SK-N-SH (cell line): ENCODE measurements at regions not wholly inside any gene's neighbourhood (a gene's known extent, or its start where the extent isn't known, plus 50 kb on each side); places are given as distances from the start of the nearest gene placed in this dataset.

Experiments used
- JUND ChIP-seq: IDR thresholded peaks from 2 replicates; pipeline ENCODE4 v1.4.0; 2012
- POLR2AphosphoS5 ChIP-seq: IDR thresholded peaks from 2 replicates; pipeline ENCODE4 v1.6.1; 2012; ENCODE audit warnings: low read depth, low read length
- RAD21 ChIP-seq: IDR thresholded peaks from 2 replicates; pipeline ENCODE4 v1.6.1; 2012; ENCODE audit warnings: mild to moderate bottlenecking, low read length
- RCOR1 ChIP-seq: fragments of 150-350 bp; IDR thresholded peaks from 2 replicates; pipeline ENCODE4 v1.6.1; 2017; ENCODE audit warnings: antibody characterized with exemption, low read length
- TF ChIP-seq, protein P1 (sequence below): fragments of 150-350 bp; IDR thresholded peaks from 2 replicates; pipeline ENCODE4 v1.6.1; 2017; ENCODE audit warnings: antibody characterized with exemption, low read length, low read depth, borderline replicate concordance
- TF ChIP-seq, protein P2 (sequence below): IDR thresholded peaks from 2 replicates; pipeline ENCODE4 v1.4.0; 2012; ENCODE audit warnings: low read depth

DNA sequence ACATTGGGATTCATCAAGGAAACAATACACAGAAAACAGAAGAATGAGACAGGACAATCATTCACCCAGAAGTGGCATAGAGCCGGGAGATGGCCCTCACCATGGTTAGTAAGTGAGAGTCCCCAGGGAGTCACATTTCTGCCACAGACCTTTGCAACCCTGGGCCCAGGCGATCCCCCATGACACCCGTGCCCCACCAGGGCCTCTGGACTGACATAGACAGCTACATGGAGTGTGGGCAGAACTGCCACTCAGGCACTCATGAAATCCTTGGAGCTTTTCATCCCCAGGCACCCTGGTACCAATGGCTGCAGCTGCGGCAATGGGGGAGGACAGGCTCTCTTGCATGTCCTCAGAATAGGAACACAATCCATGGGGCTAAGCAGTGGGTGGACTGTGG is 174.5 kb upstream of the TRPC4 start:
- TF ChIP-seq, protein P1, sequence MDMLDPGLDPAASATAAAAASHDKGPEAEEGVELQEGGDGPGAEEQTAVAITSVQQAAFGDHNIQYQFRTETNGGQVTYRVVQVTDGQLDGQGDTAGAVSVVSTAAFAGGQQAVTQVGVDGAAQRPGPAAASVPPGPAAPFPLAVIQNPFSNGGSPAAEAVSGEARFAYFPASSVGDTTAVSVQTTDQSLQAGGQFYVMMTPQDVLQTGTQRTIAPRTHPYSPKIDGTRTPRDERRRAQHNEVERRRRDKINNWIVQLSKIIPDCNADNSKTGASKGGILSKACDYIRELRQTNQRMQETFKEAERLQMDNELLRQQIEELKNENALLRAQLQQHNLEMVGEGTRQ = no peak
- TF ChIP-seq POLR2AphosphoS5 = no peak
- no peak for TF ChIP-seq RAD21
- TF ChIP-seq RCOR1 = no peak
- TF ChIP-seq, protein P2, sequence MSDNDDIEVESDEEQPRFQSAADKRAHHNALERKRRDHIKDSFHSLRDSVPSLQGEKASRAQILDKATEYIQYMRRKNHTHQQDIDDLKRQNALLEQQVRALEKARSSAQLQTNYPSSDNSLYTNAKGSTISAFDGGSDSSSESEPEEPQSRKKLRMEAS = no peak
- TF ChIP-seq JUND = no peak
